Endothelial cell of umbilical vein (primary cell): ENCODE measurements at regions not wholly inside any gene's neighbourhood (a gene's known extent, or its start where the extent isn't known, plus 50 kb on each side); places are given as distances from the start of the nearest gene placed in this dataset.

Experiments
- BruUV-seq: library from RNA; stranded (reverse); fragments of 400-500 nt; replicated peaks from 2 replicates; lab custom pipeline; 2021; lab: Mats Ljungman, UMichigan
- CTCF ChIA-PET: fragments of 300-600, 350-600 bp; sonication (Branson Sonifier 250); formaldehyde crosslinking; loops from one replicate; lab custom pipeline; 2021; ENCODE audit warnings: antibody characterized with exemption, inconsistent platforms; lab: Charles Lee
- POLR2A ChIA-PET: fragments of 300-600, 350-600 bp; sonication (Branson Sonifier 250); formaldehyde crosslinking; loops from one replicate; lab custom pipeline; 2021; ENCODE audit warnings: antibody characterized with exemption, inconsistent platforms; lab: Charles Lee
- DNase-seq: peaks from one replicate; pipeline ENCODE4 v3.0.0-alpha.2; 2011; ENCODE audit warnings: low read depth, low spot score
- FAIRE-seq: peaks from 2 replicates; lab custom pipeline; 2011; peaks lifted over from hg19 to GRCh38; lab: Jason Lieb, UNC
- H2AFZ ChIP-seq: 2 replicates; pipeline ENCODE4 v1.6.0; 2012; ENCODE audit warnings: low read depth, low read length, control low read depth, inconsistent platforms
- H3K27ac ChIP-seq: 2 replicates; pipeline ENCODE4 v1.5.1; 2011; ENCODE audit warnings: low read depth, mild to moderate bottlenecking, control low read depth, low read length, moderate library complexity; ENCODE audit not compliant: insufficient read depth
- H3K27me3 ChIP-seq, 2 experiments: 2 replicates each; pipeline versions ENCODE4 v1.6.0 to v1.6.1; 2011; ENCODE audit warnings: low read length in 2 of 2, mixed read lengths in 1 of 2; ENCODE audit not compliant: control insufficient read depth in 2 of 2, insufficient read depth in 2 of 2
- H3K36me3 ChIP-seq, 2 experiments: 2 replicates in 1 of 2; 3 replicates in 1 of 2; pipeline ENCODE4 v1.5.1; 2011; ENCODE audit warnings: low read length in 2 of 2, mild to moderate bottlenecking in 1 of 2, moderate library complexity in 1 of 2; ENCODE audit not compliant: control insufficient read depth in 2 of 2, insufficient read depth in 2 of 2; ENCODE audit errors: extremely low read depth in 1 of 2
- H3K4me1 ChIP-seq: 3 replicates; pipeline ENCODE4 v1.5.1; 2011; ENCODE audit warnings: mild to moderate bottlenecking, low read length; ENCODE audit not compliant: control insufficient read depth, insufficient read depth; ENCODE audit errors: extremely low read depth
- H3K4me2 ChIP-seq: 2 replicates; pipeline ENCODE4 v1.6.1; 2011; ENCODE audit warnings: low read length, control low read depth, mixed read lengths; ENCODE audit not compliant: insufficient read depth
- H3K4me3 ChIP-seq, 3 experiments: fragments of 200-600 bp in 1 of 3; sonication (generic), shearing (Covaris generic) in 1 of 3; replicated peaks in 1 of 3; 2 replicates each; pipeline ENCODE4 v1.5.1; 2011 to 2016; ENCODE audit warnings: control low read depth in 3 of 3, low read length in 3 of 3, mild to moderate bottlenecking in 2 of 3, inconsistent platforms in 1 of 3, low read depth in 1 of 3, moderate library complexity in 1 of 3; ENCODE audit not compliant: insufficient read depth in 1 of 3
- H3K79me2 ChIP-seq: 2 replicates; pipeline ENCODE4 v1.6.0; 2012; ENCODE audit warnings: low read length, inconsistent platforms; ENCODE audit not compliant: control insufficient read depth, insufficient read depth
- H3K9ac ChIP-seq: replicated peaks from 2 replicates; pipeline ENCODE3; 2011; ENCODE audit warnings: low read length, control low read depth; ENCODE audit not compliant: insufficient read depth; ENCODE audit errors: extremely low read depth
- H3K9me1 ChIP-seq: replicated peaks from 3 replicates; pipeline ENCODE4 v1.6.0; 2011; ENCODE audit warnings: mild to moderate bottlenecking, low read length; ENCODE audit not compliant: control insufficient read depth, insufficient read depth; ENCODE audit errors: extremely low read depth
- H3K9me3 ChIP-seq: replicated peaks from 2 replicates; pipeline ENCODE4 v1.5.1; 2012; ENCODE audit warnings: low read length, inconsistent platforms; ENCODE audit not compliant: control insufficient read depth, insufficient read depth
- H4K20me1 ChIP-seq: replicated peaks from 2 replicates; pipeline ENCODE3; 2011; ENCODE audit warnings: mild to moderate bottlenecking, low read length; ENCODE audit not compliant: control insufficient read depth, insufficient read depth; ENCODE audit errors: extremely low read depth
- JUN ChIP-seq: IDR thresholded peaks from 2 replicates; pipeline ENCODE4 v1.6.1; 2011; ENCODE audit warnings: borderline replicate concordance, low read depth; ENCODE audit not compliant: insufficient read length, insufficient read depth
- MYC ChIP-seq: IDR thresholded peaks from one replicate; pipeline ENCODE4 v1.6.1; 2011; ENCODE audit warnings: mild to moderate bottlenecking, low read depth, low read length
- POLR2A ChIP-seq: IDR thresholded peaks from 2 replicates; pipeline ENCODE4 v1.6.1; 2012; ENCODE audit warnings: low read depth, mild to moderate bottlenecking, control low read depth, low read length
- dilution Hi-C: fragments of 300-500 bp; cut with MboI; formaldehyde crosslinking; loops from one replicate; pipeline ENCODE4 v1.15.0; 2019; ENCODE audit warnings: low sequenced_read_pairs; ENCODE audit not compliant: extremely low pct_ligation_motif_present
- intact Hi-C: fragments of 100-400 bp; cut with micrococcal nuclease; formaldehyde crosslinking; loops from one replicate; pipeline ENCODE4 v1.10.0; 2022
- TF ChIP-seq, protein P1 (sequence below), 2 donors: IDR thresholded peaks; 1 replicate in 1 of 2; 2 replicates in 1 of 2; pipeline ENCODE4 v1.5.1; 2011; ENCODE audit warnings: low read length in 2 of 2, mild to moderate bottlenecking in 2 of 2, moderate library complexity in 2 of 2, control low read depth in 1 of 2, inconsistent platforms in 1 of 2, low read depth in 1 of 2; ENCODE audit not compliant: insufficient read depth in 1 of 2; ENCODE audit errors: extremely low read depth in 1 of 2

DNA sequence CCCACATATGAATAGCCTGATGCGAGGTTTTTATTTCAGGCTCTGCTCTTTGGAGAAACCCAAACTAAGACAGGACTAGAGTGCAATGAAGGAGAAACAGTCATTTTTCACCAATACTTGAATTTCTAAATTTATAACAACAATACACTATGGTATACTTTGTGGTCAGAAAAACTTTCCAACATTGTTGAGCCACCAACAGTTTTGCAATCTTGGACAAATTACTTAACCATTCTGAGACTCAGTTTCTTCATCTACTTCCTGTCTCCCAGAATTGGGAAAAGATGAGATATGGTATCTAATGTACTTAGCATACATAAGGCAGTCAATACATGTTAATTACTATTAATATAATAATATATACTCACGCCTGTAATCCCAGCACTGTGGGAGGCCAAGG lies 519.8 kb upstream of the PLXNA2 start:
- Histone ChIP-seq H3K79me2 (no peaks in the 10 kb centered on the region), H3K4me3 (no peak overlapping the region), H3K27me3 (no peaks in the 10 kb centered on the region), H3K4me1 (no peaks in the 10 kb centered on the region), H4K20me1 (no peaks in the 10 kb centered on the region), H3K27ac (no peak overlapping the region), H3K36me3 (no peaks in the 10 kb centered on the region), H3K4me2 (no peak overlapping the region), H3K9me1 (no peaks in the 10 kb centered on the region), H3K9me3 (no peaks in the 10 kb centered on the region), H3K9ac (no peak overlapping the region), H2AFZ (no peak overlapping the region)
- FAIRE-seq (no peak), DNase-seq (no peak)
- ChIA-PET CTCF (no interaction called here), POLR2A (no interaction called here)
- dilution Hi-C loops = no loop called here
- BruUV-seq = no TSS peak
- no peak for TF ChIP-seq MYC
- TF ChIP-seq JUN = no peak
- intact Hi-C loops = no loop called here

DNA sequence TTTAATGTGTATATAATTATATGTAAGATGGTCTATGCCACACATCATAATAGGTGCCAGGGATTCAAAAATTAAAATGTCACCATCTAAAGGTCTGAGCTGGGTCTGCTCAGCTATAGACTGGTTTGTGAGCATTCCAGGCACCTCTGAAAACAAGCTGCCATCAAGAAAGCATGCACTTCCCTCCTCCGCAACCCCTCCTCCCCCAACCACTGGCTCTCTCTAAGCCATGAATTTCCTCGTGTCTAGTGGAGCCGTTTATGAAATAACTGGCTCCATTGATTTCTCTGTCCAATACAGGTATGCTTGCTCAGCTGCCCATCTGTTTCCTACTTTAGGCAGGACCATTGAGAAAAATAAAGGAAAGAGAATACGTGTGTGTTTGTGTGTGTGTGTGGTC lies 522.6 kb upstream of the PLXNA2 start:
- Histone ChIP-seq H3K27me3 (no peaks in the 10 kb centered on the region), H3K36me3 (no peaks in the 10 kb centered on the region), H2AFZ (no peak overlapping the region), H3K9me3 (no peaks in the 10 kb centered on the region), H3K27ac (no peak overlapping the region), H3K4me3 (no peak overlapping the region), H3K4me2 (no peak overlapping the region), H4K20me1 (no peaks in the 10 kb centered on the region), H3K9me1 (no peaks in the 10 kb centered on the region), H3K79me2 (no peaks in the 10 kb centered on the region), H3K4me1 (no peaks in the 10 kb centered on the region), H3K9ac (no peak overlapping the region)
- no TSS peak for BruUV-seq
- ChIA-PET POLR2A (no interaction called here), CTCF (interaction anchor here (1.4 kb wide), 1 partner anchor 27 kb away, joined by 4 read pairs; no protein-coding TSS in a partner anchor)
- intact Hi-C loops = no loop called here
- TF ChIP-seq, protein P1, sequence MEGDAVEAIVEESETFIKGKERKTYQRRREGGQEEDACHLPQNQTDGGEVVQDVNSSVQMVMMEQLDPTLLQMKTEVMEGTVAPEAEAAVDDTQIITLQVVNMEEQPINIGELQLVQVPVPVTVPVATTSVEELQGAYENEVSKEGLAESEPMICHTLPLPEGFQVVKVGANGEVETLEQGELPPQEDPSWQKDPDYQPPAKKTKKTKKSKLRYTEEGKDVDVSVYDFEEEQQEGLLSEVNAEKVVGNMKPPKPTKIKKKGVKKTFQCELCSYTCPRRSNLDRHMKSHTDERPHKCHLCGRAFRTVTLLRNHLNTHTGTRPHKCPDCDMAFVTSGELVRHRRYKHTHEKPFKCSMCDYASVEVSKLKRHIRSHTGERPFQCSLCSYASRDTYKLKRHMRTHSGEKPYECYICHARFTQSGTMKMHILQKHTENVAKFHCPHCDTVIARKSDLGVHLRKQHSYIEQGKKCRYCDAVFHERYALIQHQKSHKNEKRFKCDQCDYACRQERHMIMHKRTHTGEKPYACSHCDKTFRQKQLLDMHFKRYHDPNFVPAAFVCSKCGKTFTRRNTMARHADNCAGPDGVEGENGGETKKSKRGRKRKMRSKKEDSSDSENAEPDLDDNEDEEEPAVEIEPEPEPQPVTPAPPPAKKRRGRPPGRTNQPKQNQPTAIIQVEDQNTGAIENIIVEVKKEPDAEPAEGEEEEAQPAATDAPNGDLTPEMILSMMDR (IDR thresholded peaks at IDR 0.05; ENCODE audit: extremely low read depth in 1 of 2, insufficient read depth in 1 of 2, low read depth in 1 of 2, low read length in 2 of 2) = no peak
- TF ChIP-seq POLR2A = no peak
- FAIRE-seq (no peak), DNase-seq (no peak)
- dilution Hi-C loops = no loop called here
